Urothelium cell line (cell line): ENCODE measurements at regions not wholly inside any gene's neighbourhood (a gene's known extent, or its start where the extent isn't known, plus 50 kb on each side); places are given as distances from the start of the nearest gene placed in this dataset.
A peak's percentile ranks its signal among the peaks of the same experiment; 100 is the strongest.

Experiments used
- DNase-seq: peaks from one replicate; pipeline ENCODE4 v3.0.0; 2011; ENCODE audit warnings: low spot score, mixed read lengths
- FAIRE-seq: peaks from 2 replicates; lab custom pipeline; 2011; peaks lifted over from hg19 to GRCh38; lab: Jason Lieb, UNC

DNA sequence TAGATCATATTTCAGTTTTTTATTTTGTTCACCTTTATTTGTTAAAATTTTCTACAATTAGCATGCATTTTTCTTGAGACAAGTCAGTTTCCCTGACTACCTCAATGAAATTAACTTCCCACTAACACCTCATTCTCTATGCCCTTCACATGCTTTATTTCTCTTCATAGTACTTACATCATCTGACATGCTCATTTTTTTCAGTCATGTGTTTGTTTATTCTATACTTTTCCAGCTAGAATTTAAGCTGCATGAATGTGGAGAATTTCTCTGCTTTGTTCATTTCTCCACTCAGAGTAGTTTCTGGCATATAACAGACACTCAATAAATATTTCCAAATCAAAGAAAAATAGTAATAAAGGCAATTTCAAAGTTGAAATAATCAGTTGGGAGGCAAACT is 78.9 kb upstream of the SCN7A start:
- no peak for DNase-seq
- no peak for FAIRE-seq

DNA sequence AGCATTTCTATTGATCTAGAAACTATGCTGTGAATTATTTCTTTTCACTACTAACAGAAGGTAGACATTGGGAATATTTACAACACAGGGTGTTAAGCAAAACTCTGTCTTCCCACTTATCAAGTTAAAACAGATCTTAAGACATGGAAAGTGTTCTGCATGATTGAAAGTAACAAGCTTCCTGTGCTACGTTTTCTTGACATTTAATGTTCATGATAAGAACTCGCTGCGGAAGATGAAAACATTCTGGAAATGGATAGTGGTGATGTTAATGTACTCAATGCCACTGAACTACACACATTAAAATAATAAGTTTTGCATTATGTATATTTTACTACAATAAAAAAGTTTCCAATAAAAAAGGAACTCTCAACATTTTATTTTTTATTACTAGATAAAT is 74.4 kb upstream of the SCN7A start:
- FAIRE-seq: no peak
- no peak for DNase-seq

DNA sequence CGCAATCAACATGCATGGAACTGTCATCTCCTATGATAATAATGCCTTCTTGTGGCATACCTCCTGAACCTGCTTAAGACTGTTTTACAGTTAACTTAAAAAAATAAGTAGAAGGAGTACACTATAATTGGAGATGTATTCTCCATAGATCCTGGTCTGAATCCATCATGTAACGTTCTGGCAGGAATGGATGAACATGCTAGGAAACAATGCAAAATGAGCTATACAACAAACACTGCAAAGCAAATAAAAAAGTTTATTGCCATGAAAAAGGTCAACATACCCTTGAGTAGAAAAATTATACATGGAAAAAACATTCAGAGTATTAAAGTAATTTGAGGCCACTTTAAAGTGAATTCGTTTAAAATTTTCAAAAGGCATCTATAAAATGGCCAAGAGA is 71.5 kb upstream of the SCN7A start:
- DNase-seq (no peak), FAIRE-seq (no peak)

DNA sequence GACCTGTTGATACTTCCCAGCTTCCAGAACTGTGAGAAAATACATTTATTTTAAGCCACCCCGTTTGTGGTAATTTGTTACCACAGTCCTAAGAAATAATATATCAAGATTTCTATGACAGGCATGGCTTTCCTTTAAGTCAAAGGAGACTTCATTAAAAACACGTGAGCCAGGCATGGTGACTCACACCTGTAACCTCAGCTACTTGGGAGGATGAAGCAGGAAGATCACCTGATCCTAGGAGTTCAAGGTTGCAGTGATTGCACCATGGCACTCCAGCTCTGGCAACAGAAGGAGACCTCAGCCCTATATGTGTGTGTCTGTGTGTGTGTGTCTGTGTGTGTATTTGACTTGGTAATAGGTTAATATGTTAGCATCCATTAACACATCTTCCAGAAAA is 69.8 kb upstream of the SCN7A start:
- DNase-seq: no peak
- peak; percentile 42 for FAIRE-seq

DNA sequence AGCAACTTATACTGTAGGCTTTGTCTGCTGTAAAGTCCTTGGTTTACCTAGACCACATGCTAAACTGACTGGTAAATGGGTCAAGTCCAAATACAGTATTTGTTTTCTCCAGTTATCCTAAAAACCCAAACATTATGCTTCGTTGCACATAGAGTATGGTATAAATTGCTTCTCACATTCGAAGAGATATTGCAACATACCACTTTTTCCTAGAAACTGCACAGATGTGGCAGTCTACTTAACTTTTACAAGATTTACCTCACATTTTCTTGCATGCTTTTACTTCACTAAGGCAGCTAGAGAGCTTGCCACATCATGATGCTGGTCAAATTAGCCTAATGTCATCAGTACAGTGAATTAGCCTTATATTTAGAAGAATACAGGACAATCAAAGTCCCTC is 66.0 kb upstream of the SCN7A start:
- DNase-seq: no peak
- no peak for FAIRE-seq

DNA sequence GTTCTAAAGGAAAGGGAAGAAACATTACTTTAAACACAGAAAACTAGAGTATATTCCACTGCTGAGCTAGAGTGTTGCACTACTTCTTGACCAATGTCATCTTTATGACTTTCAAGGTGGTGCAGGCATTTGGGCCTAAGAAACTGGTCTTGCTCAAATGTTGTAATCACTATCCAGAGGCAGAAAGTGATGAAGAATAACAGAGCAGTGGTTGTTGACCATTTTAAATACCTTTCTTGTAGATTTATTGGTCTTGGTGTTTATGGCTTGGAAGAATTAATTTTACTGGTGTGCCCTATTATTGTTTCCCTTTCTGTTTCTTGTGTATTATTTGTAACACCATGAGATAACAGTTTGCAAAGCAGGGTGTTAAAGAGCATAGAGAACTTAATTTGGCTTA is 56.9 kb upstream of the SCN7A start:
- no peak for DNase-seq
- FAIRE-seq: no peak

DNA sequence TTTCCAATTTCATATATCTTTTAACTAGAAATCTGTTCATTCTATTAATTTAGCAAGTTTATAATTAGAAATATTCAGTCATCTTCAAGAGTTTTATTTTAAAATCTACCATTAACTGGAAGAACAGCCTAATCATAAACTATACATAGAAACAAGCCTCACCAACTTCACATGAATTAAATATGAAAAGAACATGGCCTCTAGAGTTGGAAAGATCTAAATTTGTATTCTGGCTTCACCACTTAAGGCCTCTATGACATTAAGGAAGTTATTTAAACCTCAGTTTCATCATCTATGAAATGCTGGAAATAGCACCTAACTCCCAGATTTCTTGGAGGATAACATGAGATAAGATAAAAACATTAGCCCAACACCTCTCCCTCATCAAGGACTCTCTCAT is 51.4 kb upstream of the SCN7A start:
- FAIRE-seq (no peak), DNase-seq (no peak)
